ENCODE measurements at regions not wholly inside any gene's neighbourhood (a gene's known extent, or its start where the extent isn't known, plus 50 kb on each side); places are given as distances from the start of the nearest gene placed in this dataset.

- Histone ChIP-seq H3K36me3 (ENCODE audit: control insufficient read depth in 1 of 2, insufficient read depth in 2 of 2, low read length in 1 of 2) (no peaks in the 10 kb centered on the region), H3K27me3 (ENCODE audit: control insufficient read depth in 1 of 2, insufficient read depth in 2 of 2, low read length in 1 of 2) (no peaks in the 10 kb centered on the region), H3K9me3 (ENCODE audit: control insufficient read depth, low read length) (no peaks in the 10 kb centered on the region), H3K27ac (ENCODE audit: low read depth in 1 of 2, low read length in 2 of 2) (no peak overlapping the region), H3K4me1 (ENCODE audit: control insufficient read depth in 1 of 2, insufficient read depth in 2 of 2, low read length in 2 of 2) (no peaks in the 10 kb centered on the region), H3K4me3 (ENCODE audit: low read length in 2 of 2) (no peak overlapping the region)
- ATAC-seq (ENCODE audit: low FRiP score) (no peak), DNase-seq (no peak)
- WGBS, 2 donors: 45 to 48% methylated on average over 1 of the region's 1 CpG
- intact Hi-C loops (cut with DNase I): no loop called here
Observed at GRCh38 chr14:61872452-61872851, 110.2 kb downstream of the SNAPC1 start.

GRCh38 chr14:61875483-61875882 is 113.3 kb downstream of the SNAPC1 start:
- DNase-seq: no peak
- 91 to 93% methylated on average over 1 of the region's 1 CpG for WGBS, 2 donors
- Histone ChIP-seq H3K27me3 (ENCODE audit: control insufficient read depth in 1 of 2, insufficient read depth in 2 of 2, low read length in 1 of 2) (no peaks in the 10 kb centered on the region), H3K27ac (ENCODE audit: low read depth in 1 of 2, low read length in 2 of 2) (no peak overlapping the region), H3K4me3 (ENCODE audit: low read length in 2 of 2) (no peak overlapping the region), H3K4me1 (ENCODE audit: control insufficient read depth in 1 of 2, insufficient read depth in 2 of 2, low read length in 2 of 2) (no peaks in the 10 kb centered on the region), H3K9me3 (ENCODE audit: control insufficient read depth, low read length) (no peaks in the 10 kb centered on the region), H3K36me3 (ENCODE audit: control insufficient read depth in 1 of 2, insufficient read depth in 2 of 2, low read length in 1 of 2) (no peaks in the 10 kb centered on the region)
- intact Hi-C loops (cut with DNase I): no loop called here
- no peak for ATAC-seq (ENCODE audit: low FRiP score)

GRCh38 chr14:61876362-61877034 is 114.3 kb downstream of the SNAPC1 start:
- no peak overlapping the region for H3K4me3 ChIP-seq (ENCODE audit: low read length in 2 of 2)
- H3K27me3 ChIP-seq (ENCODE audit: control insufficient read depth in 1 of 2, insufficient read depth in 2 of 2, low read length in 1 of 2): no peaks in the 10 kb centered on the region
- H3K9me3 ChIP-seq (ENCODE audit: control insufficient read depth, low read length): no peaks in the 10 kb centered on the region
- no peak for ATAC-seq (ENCODE audit: low FRiP score)
- DNase-seq: no peak
- H3K4me1 ChIP-seq (ENCODE audit: control insufficient read depth in 1 of 2, insufficient read depth in 2 of 2, low read length in 2 of 2): no peaks in the 10 kb centered on the region
- no peaks in the 10 kb centered on the region for H3K36me3 ChIP-seq (ENCODE audit: control insufficient read depth in 1 of 2, insufficient read depth in 2 of 2, low read length in 1 of 2)
- intact Hi-C loops (cut with DNase I): no loop called here
- no peak overlapping the region for H3K27ac ChIP-seq (ENCODE audit: low read depth in 1 of 2, low read length in 2 of 2)
- WGBS, 2 donors: 49 to 55% methylated on average over 8 of the region's 8 CpGs

GRCh38 chr14:61877035-61877390 is 114.8 kb downstream of the SNAPC1 start:
- no peak for DNase-seq
- intact Hi-C loops (cut with DNase I): no loop called here
- no peaks in the 10 kb centered on the region for H3K36me3 ChIP-seq (ENCODE audit: control insufficient read depth in 1 of 2, insufficient read depth in 2 of 2, low read length in 1 of 2)
- no peaks in the 10 kb centered on the region for H3K27me3 ChIP-seq (ENCODE audit: control insufficient read depth in 1 of 2, insufficient read depth in 2 of 2, low read length in 1 of 2)
- no peaks in the 10 kb centered on the region for H3K4me1 ChIP-seq (ENCODE audit: control insufficient read depth in 1 of 2, insufficient read depth in 2 of 2, low read length in 2 of 2)
- no peak overlapping the region for H3K4me3 ChIP-seq (ENCODE audit: low read length in 2 of 2)
- H3K27ac ChIP-seq (ENCODE audit: low read depth in 1 of 2, low read length in 2 of 2): no peak overlapping the region
- H3K9me3 ChIP-seq (ENCODE audit: control insufficient read depth, low read length): no peaks in the 10 kb centered on the region
- 71 to 72% methylated on average over 6 of the region's 6 CpGs for WGBS, 2 donors
- ATAC-seq (ENCODE audit: low FRiP score): no peak

GRCh38 chr14:61877768-61878167 is 115.5 kb downstream of the SNAPC1 start:
- WGBS, 2 donors: 79 to 81% methylated on average over 5 of the region's 5 CpGs

GRCh38 chr14:61878931-61879330 is 116.7 kb downstream of the SNAPC1 start:
- Histone ChIP-seq H3K9me3 (ENCODE audit: control insufficient read depth, low read length) (peaks cover 2% of the 10 kb centered on the region), H3K36me3 (ENCODE audit: control insufficient read depth in 1 of 2, insufficient read depth in 2 of 2, low read length in 1 of 2) (no peaks in the 10 kb centered on the region), H3K4me3 (ENCODE audit: low read length in 2 of 2) (no peak overlapping the region), H3K27me3 (ENCODE audit: control insufficient read depth in 1 of 2, insufficient read depth in 2 of 2, low read length in 1 of 2) (no peaks in the 10 kb centered on the region), H3K4me1 (ENCODE audit: control insufficient read depth in 1 of 2, insufficient read depth in 2 of 2, low read length in 2 of 2) (no peaks in the 10 kb centered on the region), H3K27ac (ENCODE audit: low read depth in 1 of 2, low read length in 2 of 2) (no peak overlapping the region)
- WGBS, 2 donors: 34 to 36% methylated on average over 1 of the region's 1 CpG
- intact Hi-C loops (cut with DNase I): no loop called here
- ATAC-seq (ENCODE audit: low FRiP score): no peak
- DNase-seq: no peak

More at GRCh38 chr14:61877768-61878167, 115.5 kb downstream of the SNAPC1 start:
- Histone ChIP-seq H3K4me3 (ENCODE audit: low read length in 2 of 2) (no peak overlapping the region), H3K36me3 (ENCODE audit: control insufficient read depth in 1 of 2, insufficient read depth in 2 of 2, low read length in 1 of 2) (no peaks in the 10 kb centered on the region), H3K9me3 (ENCODE audit: control insufficient read depth, low read length) (peaks cover under 1% of the 10 kb centered on the region), H3K27me3 (ENCODE audit: control insufficient read depth in 1 of 2, insufficient read depth in 2 of 2, low read length in 1 of 2) (no peaks in the 10 kb centered on the region), H3K4me1 (ENCODE audit: control insufficient read depth in 1 of 2, insufficient read depth in 2 of 2, low read length in 2 of 2) (no peaks in the 10 kb centered on the region), H3K27ac (ENCODE audit: low read depth in 1 of 2, low read length in 2 of 2) (no peak overlapping the region)
- intact Hi-C loops (cut with DNase I): no loop called here
- no peak for DNase-seq
- ATAC-seq (ENCODE audit: low FRiP score): no peak

GRCh38 chr14:61881046-61881445 is 118.8 kb downstream of the SNAPC1 start:
- Histone ChIP-seq H3K36me3 (ENCODE audit: control insufficient read depth in 1 of 2, insufficient read depth in 2 of 2, low read length in 1 of 2) (no peaks in the 10 kb centered on the region), H3K4me1 (ENCODE audit: control insufficient read depth in 1 of 2, insufficient read depth in 2 of 2, low read length in 2 of 2) (no peaks in the 10 kb centered on the region), H3K27me3 (ENCODE audit: control insufficient read depth in 1 of 2, insufficient read depth in 2 of 2, low read length in 1 of 2) (no peaks in the 10 kb centered on the region), H3K27ac (ENCODE audit: low read depth in 1 of 2, low read length in 2 of 2) (no peak overlapping the region), H3K9me3 (ENCODE audit: control insufficient read depth, low read length) (peaks cover 2% of the 10 kb centered on the region), H3K4me3 (ENCODE audit: low read length in 2 of 2) (no peak overlapping the region)
- 79 to 81% methylated on average over 1 of the region's 1 CpG for WGBS, 2 donors
- ATAC-seq (ENCODE audit: low FRiP score) (no peak), DNase-seq (no peak)
- intact Hi-C loops (cut with DNase I): no loop called here

GRCh38 chr14:61884711-61885110 is 122.5 kb downstream of the SNAPC1 start:
- H3K27ac ChIP-seq (ENCODE audit: low read depth in 1 of 2, low read length in 2 of 2): no peak overlapping the region
- intact Hi-C loops (cut with DNase I): no loop called here
- peaks cover 2% of the 10 kb centered on the region for H3K9me3 ChIP-seq (ENCODE audit: control insufficient read depth, low read length)
- no peaks in the 10 kb centered on the region for H3K27me3 ChIP-seq (ENCODE audit: control insufficient read depth in 1 of 2, insufficient read depth in 2 of 2, low read length in 1 of 2)
- WGBS, 2 donors: 68 to 73% methylated on average over 2 of the region's 2 CpGs
- DNase-seq: no peak
- H3K4me1 ChIP-seq (ENCODE audit: control insufficient read depth in 1 of 2, insufficient read depth in 2 of 2, low read length in 2 of 2): no peaks in the 10 kb centered on the region
- no peak overlapping the region for H3K4me3 ChIP-seq (ENCODE audit: low read length in 2 of 2)
- H3K36me3 ChIP-seq (ENCODE audit: control insufficient read depth in 1 of 2, insufficient read depth in 2 of 2, low read length in 1 of 2): no peaks in the 10 kb centered on the region
- ATAC-seq (ENCODE audit: low FRiP score): no peak

GRCh38 chr14:61885203-61885961 is 123.2 kb downstream of the SNAPC1 start:
- ATAC-seq (ENCODE audit: low FRiP score) (no peak), DNase-seq (no peak)
- Histone ChIP-seq H3K9me3 (ENCODE audit: control insufficient read depth, low read length) (peaks cover 2% of the 10 kb centered on the region), H3K4me1 (ENCODE audit: control insufficient read depth in 1 of 2, insufficient read depth in 2 of 2, low read length in 2 of 2) (no peaks in the 10 kb centered on the region), H3K27ac (ENCODE audit: low read depth in 1 of 2, low read length in 2 of 2) (no peak overlapping the region), H3K36me3 (ENCODE audit: control insufficient read depth in 1 of 2, insufficient read depth in 2 of 2, low read length in 1 of 2) (no peaks in the 10 kb centered on the region), H3K4me3 (ENCODE audit: low read length in 2 of 2) (no peak overlapping the region), H3K27me3 (ENCODE audit: control insufficient read depth in 1 of 2, insufficient read depth in 2 of 2, low read length in 1 of 2) (no peaks in the 10 kb centered on the region)
- 52 to 61% methylated on average over 2 of the region's 2 CpGs for WGBS, 2 donors
- intact Hi-C loops (cut with DNase I): no loop called here

All from aorta (tissue), 5 donors.